HG03108 (cell line): ENCODE measurements at regions not wholly inside any gene's neighbourhood (a gene's known extent, or its start where the extent isn't known, plus 50 kb on each side); places are given as distances from the start of the nearest gene placed in this dataset.

Experiments
- ATAC-seq: cut with Tn5 transposase; IDR thresholded peaks from one replicate; pipeline ENCODE4 v1.9.1; 2021; ENCODE audit warnings: moderate library complexity; ENCODE audit not compliant: unreplicated experiment

DNA sequence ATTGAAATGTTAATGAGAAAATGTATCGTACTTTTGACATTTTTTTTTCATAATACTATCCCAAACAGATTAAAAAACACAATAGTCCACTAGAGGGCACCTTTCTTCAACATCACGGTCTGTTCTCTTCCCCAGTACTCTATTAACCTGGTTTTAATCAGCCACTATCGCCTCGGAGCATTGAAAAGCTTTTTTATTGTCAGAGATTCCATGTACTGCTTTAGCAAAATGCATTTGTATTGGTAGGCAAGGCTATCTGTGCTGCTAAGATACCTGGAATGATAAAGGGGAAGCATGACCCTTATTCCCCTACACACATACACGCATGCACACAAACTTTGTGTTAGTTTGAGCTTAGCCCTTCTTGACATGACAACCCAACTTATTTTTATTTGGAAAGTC, 160.1 kb upstream of the IL12A start:
- no peak for ATAC-seq

DNA sequence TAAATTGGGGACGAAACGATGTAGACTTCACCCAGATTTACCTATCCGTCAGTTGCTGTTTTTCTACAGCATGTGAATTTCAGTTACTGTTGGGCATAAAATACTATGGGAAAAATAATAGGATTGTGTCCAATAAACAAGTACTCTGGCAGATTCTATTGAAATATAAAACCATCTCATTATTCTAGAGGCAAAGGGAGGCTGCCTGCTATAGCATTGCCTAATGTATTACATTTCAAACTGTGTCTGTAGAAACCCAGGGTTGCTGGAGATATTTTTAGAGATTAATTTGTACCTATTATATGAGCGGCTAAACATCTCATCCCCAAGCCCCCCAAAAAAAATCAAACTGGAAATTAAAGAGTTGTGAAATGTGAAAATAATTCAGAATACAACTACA, 159.6 kb upstream of the IL12A start:
- no peak for ATAC-seq

DNA sequence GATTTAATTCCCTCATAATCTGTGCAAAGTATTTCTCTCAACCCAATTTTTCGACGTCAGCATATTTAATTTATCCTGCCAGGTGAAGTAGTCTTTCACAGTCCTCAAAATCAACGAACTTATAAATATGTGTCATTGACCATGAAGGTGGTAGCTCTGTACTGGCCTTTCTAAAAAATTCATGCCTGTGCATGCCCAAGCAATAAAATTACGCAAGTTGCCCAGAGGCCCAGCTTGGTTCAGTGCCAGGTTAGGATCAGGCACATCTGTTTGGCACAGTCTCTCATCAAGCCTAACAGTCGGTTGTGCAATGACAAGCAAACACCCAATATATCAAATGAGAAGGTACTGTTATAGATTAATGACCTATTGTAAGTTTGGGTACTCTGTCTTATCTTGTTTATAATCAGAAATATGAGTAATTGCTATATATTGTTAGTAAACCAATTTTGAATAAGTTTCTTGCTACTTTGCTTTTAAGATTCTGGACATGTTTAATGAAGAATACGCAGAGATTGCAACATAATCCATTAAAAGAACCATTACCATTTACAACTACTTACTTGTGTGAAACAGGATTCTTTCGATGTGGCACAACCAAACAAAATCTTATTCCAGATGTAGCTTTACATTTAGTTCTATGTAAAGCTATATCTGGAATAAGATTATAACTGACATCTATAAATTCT, 159.0 kb upstream of the IL12A start:
- ATAC-seq, result no peak

DNA sequence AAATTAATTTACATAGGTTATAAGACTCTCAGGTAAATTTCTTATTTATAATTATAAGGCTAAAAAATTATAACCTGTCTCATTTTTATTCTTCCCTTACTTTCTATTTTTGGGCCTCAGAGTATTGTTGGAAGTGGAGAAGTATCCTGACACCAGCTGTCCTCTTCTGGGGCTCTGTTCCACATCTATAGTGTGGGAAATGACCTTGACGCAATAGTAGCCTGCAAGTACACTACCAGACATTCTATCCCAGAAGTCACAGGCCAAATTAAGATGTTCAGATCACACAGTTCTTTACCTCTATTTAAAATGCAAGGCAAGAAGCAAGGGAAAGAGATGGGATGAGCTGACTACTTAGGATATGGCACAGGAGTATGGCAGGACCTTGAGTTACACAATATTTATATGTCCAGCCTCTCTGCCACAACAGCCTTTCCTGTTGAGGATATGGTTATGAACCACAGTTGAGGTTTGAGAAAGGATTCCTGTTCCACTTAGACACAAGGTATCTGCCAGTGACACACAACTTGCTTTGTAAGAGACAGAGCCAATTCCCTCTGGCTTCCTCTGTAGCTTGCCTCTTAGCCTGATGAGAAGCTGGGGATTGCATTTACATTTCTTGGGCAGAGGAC, 158.0 kb upstream of the IL12A start:
- no peak for ATAC-seq

DNA sequence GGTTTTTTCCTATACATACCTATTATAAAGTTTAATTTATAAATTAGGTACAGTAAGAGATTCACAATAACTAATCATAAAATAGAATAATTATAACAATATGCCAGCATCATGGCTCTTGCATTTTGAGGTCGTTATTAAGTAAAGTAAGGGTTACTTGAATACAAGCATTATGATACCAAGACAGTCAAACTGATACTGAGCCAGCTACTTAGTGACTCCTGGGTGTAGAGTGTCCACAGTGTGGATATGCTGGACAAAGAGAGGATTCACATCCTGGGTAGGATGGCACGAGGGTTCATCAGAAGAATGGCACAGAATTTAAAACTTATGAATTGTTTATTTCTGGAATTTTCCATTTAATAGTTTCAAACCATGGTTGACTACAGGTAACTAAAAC, 157.2 kb upstream of the IL12A start:
- peak; percentile 42 for ATAC-seq

DNA sequence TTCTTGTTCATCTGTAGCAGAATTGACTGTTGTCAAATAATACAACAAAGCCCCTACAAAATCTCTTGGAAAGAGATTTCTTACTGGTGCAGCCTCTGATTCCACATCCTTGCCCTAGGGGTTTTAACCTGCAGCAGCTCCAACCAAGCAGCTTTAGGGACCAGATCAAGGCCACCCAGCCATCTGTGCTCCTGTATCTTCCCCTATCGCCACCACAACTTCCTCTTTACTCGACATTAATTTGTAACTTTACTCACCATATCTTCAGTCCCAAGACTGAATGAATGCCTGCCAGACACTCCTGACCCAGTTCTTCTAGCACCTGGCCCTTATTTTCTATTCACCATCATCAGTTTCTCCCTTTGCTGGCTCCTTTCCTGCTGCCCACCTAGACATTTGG, 156.6 kb upstream of the IL12A start:
- ATAC-seq, result peak; percentile 90

DNA sequence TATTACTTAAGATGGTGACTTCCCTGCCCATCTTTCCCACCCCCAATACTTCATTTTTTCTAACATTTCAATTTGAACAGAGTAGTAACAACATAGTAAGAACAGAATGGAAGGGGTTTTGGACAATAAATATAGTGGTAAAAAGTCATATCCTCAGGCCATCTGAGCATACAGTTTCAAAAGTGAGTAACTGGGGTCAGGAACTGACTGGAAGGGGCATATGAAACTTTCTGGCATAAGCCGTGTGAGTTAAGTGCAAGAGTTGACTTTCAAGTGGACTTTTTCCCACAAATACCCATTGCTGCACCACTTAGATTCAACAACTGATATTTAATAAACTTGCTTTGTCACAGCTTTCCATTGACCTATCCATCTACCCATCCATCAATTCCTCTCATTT, 153.5 kb upstream of the IL12A start:
- no peak for ATAC-seq

DNA sequence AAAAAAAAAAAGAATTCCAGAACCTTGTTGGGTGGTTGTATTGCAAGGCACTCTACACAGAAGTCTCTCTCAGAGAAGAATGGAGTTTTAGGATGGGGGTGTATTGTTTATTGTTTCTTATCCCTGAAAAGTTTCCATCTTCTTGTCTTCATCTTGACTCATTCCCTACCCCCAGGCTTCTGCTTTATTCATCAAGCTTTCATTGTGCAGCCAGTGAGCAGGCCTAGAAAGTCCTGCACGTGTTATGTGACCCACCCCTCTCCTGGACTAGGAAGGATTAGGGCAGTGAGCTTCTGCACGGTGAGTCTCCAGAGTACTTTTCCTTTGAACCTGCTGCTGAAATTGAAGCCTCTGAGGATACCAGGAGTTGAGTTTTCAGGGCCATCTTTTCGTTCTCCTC, 150.9 kb upstream of the IL12A start:
- ATAC-seq, result no peak

DNA sequence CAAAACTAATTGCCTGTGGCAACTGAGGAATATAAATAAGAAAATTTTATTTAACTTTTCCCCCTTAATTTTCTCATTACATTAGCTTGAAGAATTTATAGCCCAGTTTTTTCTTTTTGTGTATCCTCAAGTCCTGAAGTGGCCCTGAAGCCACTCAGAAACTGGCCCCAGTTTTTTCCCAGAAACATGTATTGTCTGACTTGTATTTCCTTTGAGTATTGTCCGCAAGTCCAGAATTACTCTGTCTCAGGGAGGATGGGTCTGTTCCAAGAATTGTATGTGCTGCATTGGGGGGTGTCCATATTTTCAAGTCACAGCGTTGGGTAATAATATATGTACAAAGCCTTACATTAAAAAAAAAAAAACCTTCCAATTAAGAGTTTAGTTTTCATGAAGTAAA, 149.7 kb upstream of the IL12A start:
- no peak for ATAC-seq

DNA sequence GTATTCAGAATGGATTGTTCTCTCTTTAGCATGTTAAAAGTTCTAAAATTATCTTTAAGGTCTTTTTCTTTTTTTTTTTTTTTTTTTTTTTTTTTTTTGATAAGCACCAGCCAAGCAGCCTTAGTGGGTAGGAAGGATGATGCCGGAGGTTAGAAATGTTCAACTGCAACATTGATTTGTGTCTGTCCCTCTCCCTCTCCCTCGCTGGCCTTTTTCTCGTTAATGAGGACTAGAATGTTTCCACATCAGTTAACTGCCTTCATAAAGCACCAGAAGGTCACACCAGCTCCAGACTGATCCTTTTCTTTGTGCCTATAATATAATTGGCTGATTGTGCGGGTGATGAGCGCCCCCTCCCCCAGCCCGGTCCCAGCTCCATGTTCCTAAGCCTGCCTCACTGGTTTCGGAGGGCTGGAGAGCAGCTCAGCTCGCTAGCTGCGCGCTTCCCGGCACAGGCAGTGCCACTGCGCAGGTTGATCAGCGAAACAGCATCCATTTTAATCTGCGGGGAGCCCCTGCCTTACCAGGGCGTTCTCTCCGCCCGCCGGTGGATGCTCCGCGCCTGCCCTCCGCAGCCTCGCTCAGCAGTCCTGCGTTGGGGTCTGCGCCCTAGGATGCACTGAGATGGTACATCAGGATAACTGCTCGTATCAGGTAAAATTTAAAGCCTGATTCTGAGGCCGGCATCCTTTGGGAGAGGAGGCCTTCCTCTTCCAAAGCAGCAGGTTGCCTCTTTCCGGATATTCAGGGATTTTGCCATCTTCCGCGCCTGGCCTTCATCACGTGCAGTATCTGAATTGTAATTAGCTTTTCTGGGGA, 148.9 kb upstream of the IL12A start, which contains the start of gene SCHIP1:
Gene SCHIP1 (plus strand): TSS at position 301 of the 819 bp plus-strand sequence.
- no peak for ATAC-seq

DNA sequence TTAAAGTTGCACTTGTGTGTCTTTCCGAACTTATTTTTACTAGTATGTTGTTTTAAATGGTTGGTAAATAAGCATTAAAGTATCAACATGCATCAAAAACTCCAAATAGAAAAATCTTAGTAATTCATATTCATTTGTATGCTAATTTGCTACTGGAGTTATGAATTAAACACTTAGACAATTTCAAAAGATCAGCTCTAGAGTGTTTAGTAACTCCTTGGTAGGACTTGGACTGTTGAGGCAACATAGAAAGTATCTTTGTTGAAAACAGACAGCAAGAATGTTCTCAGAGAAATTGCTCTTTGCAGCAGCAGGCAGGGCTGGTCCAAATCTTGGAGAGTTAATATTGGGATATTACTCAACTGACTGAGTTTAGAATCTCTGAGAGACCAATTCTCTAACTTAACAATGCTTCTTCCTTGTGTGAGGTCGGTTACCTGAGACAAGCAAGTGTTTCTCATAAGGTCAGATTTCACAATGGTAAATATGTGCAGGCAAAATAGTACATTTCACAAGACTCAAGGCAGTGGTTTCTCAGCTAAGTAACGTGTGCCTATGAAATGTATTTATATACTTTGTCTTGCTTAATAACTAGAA, 147.8 kb upstream of the IL12A start:
- no peak for ATAC-seq

DNA sequence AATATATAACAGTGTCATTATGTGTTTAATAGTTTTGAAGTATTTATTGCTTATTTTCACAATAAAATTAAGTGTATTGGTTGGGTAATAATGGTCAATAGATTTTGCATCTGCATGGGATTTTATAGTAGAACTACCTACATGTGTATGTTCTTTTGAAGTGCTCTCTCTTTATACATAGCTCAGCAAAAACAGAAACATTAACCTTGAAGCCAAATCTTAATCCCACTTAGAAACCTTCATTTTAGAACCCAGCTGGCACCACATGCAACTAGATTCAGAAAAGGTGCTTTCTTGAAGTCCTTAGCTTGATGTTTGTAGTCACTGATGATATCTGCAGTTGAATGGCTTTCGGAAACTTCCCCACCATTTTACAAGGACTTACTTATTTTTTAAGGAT, 146.9 kb upstream of the IL12A start:
- ATAC-seq, result no peak

DNA sequence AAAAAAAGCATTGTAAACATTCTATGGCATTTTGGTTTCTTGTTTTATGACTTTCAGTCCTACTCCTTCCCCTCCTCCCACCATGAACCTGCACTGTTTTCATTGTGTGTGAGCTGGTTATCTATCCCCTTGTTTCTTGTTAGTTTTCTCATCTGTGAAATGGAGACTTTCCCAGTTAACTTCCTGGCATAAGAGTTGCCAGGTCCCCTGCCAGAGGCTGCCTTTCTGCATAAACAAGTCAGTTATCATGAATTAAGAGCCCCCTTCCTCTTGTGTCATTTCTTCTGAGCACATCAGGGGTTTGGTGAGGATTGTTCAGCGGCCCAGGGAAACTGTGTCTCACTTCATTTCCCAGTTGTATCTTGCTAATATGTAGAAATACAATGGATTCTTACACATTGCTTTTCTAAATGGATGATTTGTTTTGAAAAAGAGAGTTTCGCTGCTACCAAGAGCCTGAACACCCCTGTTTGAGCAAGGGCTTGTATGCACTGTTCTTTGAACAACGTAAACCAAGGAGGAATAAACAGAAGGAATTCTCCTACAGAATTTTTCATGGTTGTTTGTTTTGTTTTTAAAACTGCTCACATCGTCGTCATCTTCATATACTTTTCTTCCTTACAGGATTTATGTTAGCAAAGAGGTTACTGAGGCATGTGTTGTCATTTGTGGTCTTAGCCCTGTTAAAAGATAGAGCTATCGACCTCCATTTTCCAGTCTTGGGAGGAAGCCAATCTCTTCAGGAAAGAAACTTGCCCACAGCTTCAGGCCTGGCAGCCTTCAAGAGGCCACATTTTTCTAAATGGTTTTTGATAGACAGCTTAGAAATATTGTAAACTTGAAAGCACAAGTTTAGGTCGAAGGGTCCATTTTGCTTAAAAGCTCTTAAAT, 144.6 kb upstream of the IL12A start:
- ATAC-seq, result no peak

DNA sequence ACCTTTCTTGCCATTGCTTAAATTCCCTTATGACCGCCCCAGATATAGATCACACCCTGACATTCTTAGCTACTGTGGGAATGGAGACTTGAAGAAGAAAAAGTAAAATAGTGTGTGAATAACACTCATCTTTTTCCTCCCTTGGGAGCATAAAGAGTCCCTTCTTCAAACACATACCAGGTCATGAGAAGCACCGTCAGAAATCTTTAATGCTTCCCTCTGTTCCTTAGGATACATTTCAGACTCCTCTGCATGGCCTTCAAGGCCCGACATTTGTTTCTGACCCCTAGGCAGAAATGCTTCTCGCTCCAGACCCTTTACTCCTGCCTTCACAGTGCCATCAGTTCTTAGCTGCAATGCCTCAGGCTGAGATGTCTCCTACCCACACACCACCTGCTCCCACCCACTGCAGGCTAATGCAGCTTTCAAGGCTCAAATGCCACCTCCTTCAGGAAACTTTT, 143.8 kb upstream of the IL12A start:
- ATAC-seq, result no peak

DNA sequence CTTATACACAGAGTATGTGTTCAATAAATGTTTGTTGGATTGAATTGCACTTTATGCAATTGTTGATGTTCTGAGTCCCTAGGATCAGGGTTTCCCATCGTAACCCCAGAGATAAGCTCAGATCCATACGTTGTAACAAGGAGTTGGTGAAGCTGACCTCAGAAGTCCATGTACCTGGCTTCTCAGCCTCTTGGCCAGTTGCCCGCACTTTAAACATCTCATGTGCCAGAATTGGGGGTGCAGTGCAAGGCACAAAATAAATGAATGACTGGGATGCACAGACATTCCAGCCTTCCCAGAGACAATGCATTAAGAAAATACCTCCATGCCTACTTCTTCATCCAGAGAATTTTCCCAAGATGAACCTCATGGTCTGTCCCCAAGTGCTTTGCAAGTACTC, 142.9 kb upstream of the IL12A start:
- ATAC-seq, result no peak

DNA sequence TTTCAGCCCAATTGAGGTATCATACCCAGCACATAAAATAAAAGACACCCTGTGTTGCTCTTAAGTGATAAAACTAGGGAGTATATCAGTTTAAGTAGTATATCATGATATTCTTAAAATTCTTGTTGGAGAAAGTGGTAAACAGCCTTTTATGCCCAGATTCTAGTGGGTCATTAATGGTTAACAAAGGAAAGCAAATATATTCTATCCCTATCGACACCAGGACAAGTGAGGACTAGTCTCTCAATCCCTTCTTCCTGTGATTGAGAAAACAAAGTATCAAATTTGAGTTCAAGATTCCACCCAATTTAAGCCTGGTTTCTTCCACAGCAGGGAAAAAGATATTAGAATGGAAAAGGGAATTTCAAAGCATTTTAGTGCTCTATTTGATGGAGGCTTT, 142.4 kb upstream of the IL12A start:
- no peak for ATAC-seq

DNA sequence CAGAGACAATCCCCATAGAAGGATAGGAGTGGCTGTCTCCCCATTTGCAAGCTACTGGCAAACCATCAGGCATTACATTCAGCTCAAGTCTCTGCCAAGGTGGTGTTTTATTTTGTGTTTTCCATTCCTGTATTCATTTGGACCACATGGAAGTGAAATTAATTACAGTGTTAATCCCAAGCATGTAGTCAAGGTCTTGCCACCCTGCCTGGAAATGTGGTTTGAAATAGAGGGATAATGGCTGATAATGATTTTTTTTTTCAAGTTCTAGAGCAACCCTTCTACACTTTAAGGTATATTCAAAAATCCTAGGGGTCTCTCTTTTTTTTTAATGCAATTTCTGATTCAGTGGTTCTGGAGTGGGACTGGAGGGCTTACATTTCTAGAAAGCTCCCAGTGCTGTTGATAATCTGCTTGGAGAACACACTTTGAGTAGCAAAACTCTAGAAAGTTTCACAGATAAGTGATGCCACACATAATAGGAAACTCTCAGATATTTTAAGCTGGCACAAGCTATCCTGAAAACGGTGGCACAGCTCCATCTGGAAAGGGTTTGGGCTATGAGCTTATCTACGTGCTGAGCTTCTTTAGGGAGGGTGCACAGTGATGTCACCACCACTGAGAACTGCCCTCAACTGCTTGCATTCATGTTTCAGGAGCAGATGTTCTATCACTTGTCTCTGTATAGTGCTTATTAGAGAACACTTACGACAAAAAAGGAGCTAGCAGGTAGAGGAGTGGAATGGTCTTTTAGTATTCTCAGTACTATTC, 140.1 kb upstream of the IL12A start:
- no peak for ATAC-seq

DNA sequence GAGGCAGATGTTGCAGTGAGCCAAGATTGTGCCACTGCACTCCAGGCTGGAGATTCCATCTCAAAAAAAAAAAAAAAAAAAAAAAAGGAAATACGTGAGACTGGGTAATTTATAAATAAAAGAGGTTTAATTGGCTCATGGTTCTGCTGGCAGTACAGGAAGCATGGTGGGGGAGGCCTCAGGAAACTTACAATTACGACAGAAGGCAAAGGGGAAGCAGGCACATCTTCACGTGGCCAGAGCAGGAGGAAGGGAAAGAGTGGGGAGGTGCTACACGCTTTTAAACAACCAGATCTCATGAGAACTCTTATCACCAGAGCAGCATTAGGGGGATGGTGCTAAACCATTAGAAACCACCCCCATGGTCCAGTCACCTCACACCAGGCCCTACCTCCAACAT, 138.2 kb upstream of the IL12A start:
- ATAC-seq, result no peak

DNA sequence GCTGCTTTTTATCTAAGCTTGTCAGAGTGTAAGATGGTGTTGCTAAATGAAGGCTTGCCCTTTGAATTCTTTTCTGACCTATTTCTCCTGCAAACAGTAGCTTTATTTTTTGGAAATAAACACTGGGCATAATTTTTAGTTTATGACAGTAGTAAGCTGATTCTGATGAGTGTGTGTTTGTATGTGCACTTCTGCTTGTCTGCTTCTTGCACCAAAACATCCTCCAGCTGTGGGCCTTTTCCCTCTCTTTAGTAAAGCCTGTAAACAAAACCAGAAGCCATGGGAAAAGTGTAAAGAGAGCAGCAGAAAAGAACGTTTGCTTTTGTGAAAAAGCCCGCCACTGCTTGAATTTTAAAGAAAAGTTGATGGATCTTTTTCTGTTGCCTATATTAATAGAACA, 136.4 kb upstream of the IL12A start:
- ATAC-seq, result no peak
